NB4 (cell line): ENCODE measurements at regions not wholly inside any gene's neighbourhood (a gene's known extent, or its start where the extent isn't known, plus 50 kb on each side); places are given as distances from the start of the nearest gene placed in this dataset.
"Not testable (repeated sequence)": the region's sequence is repeated elsewhere in the genome, so short reads cannot be mapped to it uniquely, and the experiment has no call there.

Source experiments
- CTCF ChIP-seq: IDR thresholded peaks from one replicate; pipeline ENCODE4 v1.5.1; 2012; ENCODE audit warnings: low read depth, low read length
- MAX ChIP-seq: IDR thresholded peaks from 2 replicates; pipeline ENCODE4 v1.6.1; 2011; ENCODE audit warnings: low read depth, low read length
- MYC ChIP-seq: IDR thresholded peaks from 2 replicates; pipeline ENCODE4 v1.6.1; 2011; ENCODE audit warnings: low read depth, low read length

GRCh38 chr6:95888711-95889110 lies 127.1 kb upstream of the FUT9 start:
- TF ChIP-seq CTCF, MAX, MYC: not testable (repeated sequence)
